Upper lobe of left lung (tissue), 6 donors: ENCODE measurements at regions not wholly inside any gene's neighbourhood (a gene's known extent, or its start where the extent isn't known, plus 50 kb on each side); places are given as distances from the start of the nearest gene placed in this dataset.
"Not testable (repeated sequence)": the region's sequence is repeated elsewhere in the genome, so short reads cannot be mapped to it uniquely, and the experiment has no call there.

Source experiments
- ATAC-seq, 2 donors: fragments of 200-7000 bp; cut with Tn5 transposase; one replicate each; pipeline ENCODE4 v1.9.1; 2022; ENCODE audit warnings: mild to moderate bottlenecking in 2 of 2, moderate library complexity in 2 of 2; ENCODE audit not compliant: low FRiP score in 2 of 2
- DNase-seq, 2 donors: peaks; one replicate each; pipeline ENCODE4 v3.0.0-alpha.2; 2019 to 2020
- H3K27ac ChIP-seq, 4 donors: fragments of 200-600 bp; sonication (generic); one replicate each; pipeline ENCODE4 v1.5.1; 2016 to 2019
- H3K27me3 ChIP-seq, 4 donors: fragments of 200-600 bp; sonication (generic); one replicate each; pipeline ENCODE4 v1.5.1; 2017 to 2019
- H3K36me3 ChIP-seq, 4 donors: fragments of 200-600 bp; sonication (generic); one replicate each; pipeline ENCODE4 v1.5.1; 2016 to 2019
- H3K4me1 ChIP-seq, 4 donors: fragments of 200-600 bp; sonication (generic); one replicate each; pipeline ENCODE4 v1.5.1; 2018 to 2019
- H3K4me3 ChIP-seq, 4 donors: fragments of 200-600 bp; sonication (generic); one replicate each; pipeline ENCODE4 v1.5.1; 2017 to 2019; ENCODE audit warnings: mild to moderate bottlenecking in 2 of 4, moderate library complexity in 1 of 4
- H3K9me3 ChIP-seq, 4 donors: fragments of 200-600 bp; sonication (generic); one replicate each; pipeline ENCODE4 v1.5.1; 2018 to 2019
- EP300 ChIP-seq, 4 donors: sonication (generic); formaldehyde crosslinking; IDR thresholded peaks; one replicate each; pipeline ENCODE4 v1.5.1; 2017; ENCODE audit warnings: antibody characterized with exemption in 4 of 4, control low read depth in 2 of 4
- POLR2A ChIP-seq, 4 donors: fragments of 450-650 bp; IDR thresholded peaks; one replicate each; pipeline ENCODE4 v1.5.1; 2016 to 2017; ENCODE audit warnings: antibody characterized with exemption in 4 of 4, mild to moderate bottlenecking in 2 of 4
- POLR2AphosphoS5 ChIP-seq, 2 donors: sonication (generic); formaldehyde crosslinking; IDR thresholded peaks; one replicate each; pipeline ENCODE4 v1.5.1; 2017; ENCODE audit warnings: antibody characterized with exemption in 2 of 2
- WGBS, 2 donors: methylation state at CpG; one replicate each; pipeline ENCODE4 v1.1.5; 2017 to 2018; 5-methylcytosine and 5-hydroxymethylcytosine counted together
- TF ChIP-seq, protein P1 (sequence below), 6 experiments: fragments of 450-650 bp in 4 of 6; fragments of 200-600 bp in 2 of 6; sonication (generic) in 2 of 6; IDR thresholded peaks; one replicate each; pipeline ENCODE4 v1.5.1; 2016 to 2019; ENCODE audit warnings: antibody characterized with exemption in 6 of 6
- donor health status: DM: no; HTN: no; CAD: no; lungs with moderate emphysema.
- donor health status: DM: no; HTN: yes; CAD: no; lungs with severe emphysema.

DNA sequence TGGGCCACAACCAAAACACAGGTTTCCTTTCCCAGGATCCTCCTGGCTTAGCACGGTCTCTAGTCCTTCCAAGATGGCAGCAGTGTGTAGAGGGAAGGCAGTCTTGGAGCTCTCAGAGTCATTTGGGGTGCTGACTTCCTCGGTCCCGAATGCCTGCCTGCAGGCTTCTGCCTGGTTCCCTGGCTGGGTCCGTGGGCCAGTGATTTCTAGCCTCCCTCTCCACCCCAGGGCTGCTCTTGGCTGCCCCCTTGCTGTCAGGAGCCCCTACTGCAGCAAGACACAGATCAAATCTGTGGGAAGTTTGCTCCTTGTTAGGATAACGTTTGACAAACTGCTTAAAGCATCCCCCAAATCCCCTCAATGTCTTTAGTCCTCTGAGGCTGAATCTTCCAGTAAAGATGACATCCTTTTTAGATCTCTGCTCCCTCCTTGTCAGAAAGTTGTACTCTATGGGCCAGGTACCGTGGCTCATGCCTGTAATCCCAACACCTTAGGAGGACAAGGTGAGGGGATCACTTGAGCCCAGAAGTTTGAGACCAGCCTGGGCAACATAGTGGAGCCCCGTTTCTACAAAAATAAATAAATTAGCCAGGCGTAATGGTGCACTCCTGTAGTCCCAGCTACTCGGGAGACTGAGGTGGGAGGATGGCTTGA is 272.5 kb downstream of the RRAGC start:
- no peaks in the 10 kb centered on the region for H3K4me1 ChIP-seq
- peaks cover 0 to 8% (median 0%) of the 10 kb centered on the region in 4 donors for H3K9me3 ChIP-seq
- no peaks in the 10 kb centered on the region for H3K27me3 ChIP-seq
- no peak overlapping the region for H3K4me3 ChIP-seq
- DNase-seq: peak in 1 of 2 donors; percentile 65
- WGBS, 2 donors: 39 to 52% methylated on average over 5 to 8 of the region's 9 CpGs
- H3K36me3 ChIP-seq: no peaks in the 10 kb centered on the region
- ATAC-seq: peak; percentile 73 to 78
- no peak overlapping the region for H3K27ac ChIP-seq
- TF ChIP-seq POLR2A (IDR thresholded peaks at IDR 0.05): no peak
- TF ChIP-seq, protein P1, sequence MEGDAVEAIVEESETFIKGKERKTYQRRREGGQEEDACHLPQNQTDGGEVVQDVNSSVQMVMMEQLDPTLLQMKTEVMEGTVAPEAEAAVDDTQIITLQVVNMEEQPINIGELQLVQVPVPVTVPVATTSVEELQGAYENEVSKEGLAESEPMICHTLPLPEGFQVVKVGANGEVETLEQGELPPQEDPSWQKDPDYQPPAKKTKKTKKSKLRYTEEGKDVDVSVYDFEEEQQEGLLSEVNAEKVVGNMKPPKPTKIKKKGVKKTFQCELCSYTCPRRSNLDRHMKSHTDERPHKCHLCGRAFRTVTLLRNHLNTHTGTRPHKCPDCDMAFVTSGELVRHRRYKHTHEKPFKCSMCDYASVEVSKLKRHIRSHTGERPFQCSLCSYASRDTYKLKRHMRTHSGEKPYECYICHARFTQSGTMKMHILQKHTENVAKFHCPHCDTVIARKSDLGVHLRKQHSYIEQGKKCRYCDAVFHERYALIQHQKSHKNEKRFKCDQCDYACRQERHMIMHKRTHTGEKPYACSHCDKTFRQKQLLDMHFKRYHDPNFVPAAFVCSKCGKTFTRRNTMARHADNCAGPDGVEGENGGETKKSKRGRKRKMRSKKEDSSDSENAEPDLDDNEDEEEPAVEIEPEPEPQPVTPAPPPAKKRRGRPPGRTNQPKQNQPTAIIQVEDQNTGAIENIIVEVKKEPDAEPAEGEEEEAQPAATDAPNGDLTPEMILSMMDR (IDR thresholded peaks at IDR 0.05): peak; percentile 62 to 82 (median 78)

GRCh38 chr1:38585971-38586370 is 273.6 kb downstream of the RRAGC start:
- no peak for ATAC-seq
- no peaks in the 10 kb centered on the region for H3K4me1 ChIP-seq
- H3K27ac ChIP-seq: no peak overlapping the region
- DNase-seq: no peak
- H3K36me3 ChIP-seq: no peaks in the 10 kb centered on the region
- H3K4me3 ChIP-seq: no peak overlapping the region
- H3K27me3 ChIP-seq: no peaks in the 10 kb centered on the region
- no peaks in the 10 kb centered on the region for H3K9me3 ChIP-seq
- 64 to 65% methylated on average over 4 of the region's 4 CpGs for WGBS, 2 donors
- TF ChIP-seq POLR2AphosphoS5 (IDR thresholded peaks at IDR 0.05): no peak
- no peak for TF ChIP-seq POLR2A (IDR thresholded peaks at IDR 0.05)
- TF ChIP-seq, protein P1 (IDR thresholded peaks at IDR 0.05): no peak
- no peak for TF ChIP-seq EP300 (IDR thresholded peaks at IDR 0.05)

DNA sequence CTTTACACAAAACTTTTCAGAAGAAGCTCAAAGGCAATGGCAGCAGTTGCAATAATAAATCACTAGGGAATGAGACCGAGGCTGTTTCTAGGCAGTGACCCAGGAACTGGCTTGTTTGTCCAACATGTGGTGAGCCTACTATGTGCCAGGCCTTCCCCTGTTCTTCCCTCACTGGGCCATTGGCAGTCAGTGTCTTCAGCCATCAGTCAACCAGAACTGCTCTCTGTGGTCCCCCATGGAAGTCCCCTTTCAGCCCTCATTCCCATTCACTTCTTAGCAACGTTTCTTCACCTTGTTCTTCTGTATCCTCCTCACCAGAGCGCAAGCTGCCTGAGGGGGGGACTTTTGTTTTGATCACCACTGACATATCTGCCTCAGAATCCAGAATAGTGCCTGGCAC is 274.1 kb downstream of the RRAGC start:
- 59 to 61% methylated on average over 3 of the region's 3 CpGs for WGBS, 2 donors
- ATAC-seq (no peak), DNase-seq (no peak)
- H3K9me3 ChIP-seq: no peaks in the 10 kb centered on the region
- H3K4me3 ChIP-seq: no peak overlapping the region
- no peak overlapping the region for H3K27ac ChIP-seq
- TF ChIP-seq, protein P1 (IDR thresholded peaks at IDR 0.05): no peak
- TF ChIP-seq POLR2AphosphoS5 (IDR thresholded peaks at IDR 0.05): no peak
- no peak for TF ChIP-seq EP300 (IDR thresholded peaks at IDR 0.05)
- TF ChIP-seq POLR2A (IDR thresholded peaks at IDR 0.05): no peak
- H3K36me3 ChIP-seq: no peaks in the 10 kb centered on the region
- no peaks in the 10 kb centered on the region for H3K27me3 ChIP-seq
- no peaks in the 10 kb centered on the region for H3K4me1 ChIP-seq

GRCh38 chr1:38584448-38585355 is 274.9 kb downstream of the RRAGC start:
- no peak for ATAC-seq
- H3K9me3 ChIP-seq: no peaks in the 10 kb centered on the region
- no peak overlapping the region for H3K27ac ChIP-seq
- no peak overlapping the region for H3K4me3 ChIP-seq
- no peaks in the 10 kb centered on the region for H3K27me3 ChIP-seq
- 66% methylated on average over 8 to 11 of the region's 11 CpGs for WGBS, 2 donors
- H3K4me1 ChIP-seq: no peaks in the 10 kb centered on the region
- TF ChIP-seq POLR2AphosphoS5 (IDR thresholded peaks at IDR 0.05) (no peak), POLR2A (IDR thresholded peaks at IDR 0.05) (no peak), EP300 (IDR thresholded peaks at IDR 0.05) (no peak)
- TF ChIP-seq, protein P1 (IDR thresholded peaks at IDR 0.05): no peak
- DNase-seq: no peak
- no peaks in the 10 kb centered on the region for H3K36me3 ChIP-seq

- ATAC-seq, H3K9me3 ChIP-seq: not testable (repeated sequence)
- WGBS, 2 donors: 90 to 92% methylated on average over 2 of the region's 2 CpGs
Observed at GRCh38 chr1:38583287-38583686, 276.3 kb downstream of the RRAGC start.

More at GRCh38 chr1:38583287-38583686, 276.3 kb downstream of the RRAGC start:
- H3K4me3 ChIP-seq, H3K4me1 ChIP-seq, H3K36me3 ChIP-seq, H3K27me3 ChIP-seq, DNase-seq, H3K27ac ChIP-seq: not testable (repeated sequence)
